ENCODE measurements at regions not wholly inside any gene's neighbourhood (a gene's known extent, or its start where the extent isn't known, plus 50 kb on each side); places are given as distances from the start of the nearest gene placed in this dataset.
A peak's percentile ranks its signal among the peaks of the same experiment; 100 is the strongest.
"Not testable (repeated sequence)": the region's sequence is repeated elsewhere in the genome, so short reads cannot be mapped to it uniquely, and the experiment has no call there.

- peak; percentile 16 for DNase-seq (ENCODE audit: low spot score)
Observed at GRCh38 chr10:106078895-106079576, 1085.5 kb downstream of the SORCS1 start.

- DNase-seq (ENCODE audit: low spot score) = no peak
Observed at GRCh38 chr10:106076496-106076895, 1088.0 kb downstream of the SORCS1 start.

GRCh38 chr10:106053061-106053460, 1111.4 kb downstream of the SORCS1 start:
- no peak for DNase-seq (ENCODE audit: low spot score)

GRCh38 chr10:106044503-106044902, 1120.0 kb downstream of the SORCS1 start:
- no peak for DNase-seq (ENCODE audit: low spot score)

GRCh38 chr10:106043863-106044262, 1120.6 kb downstream of the SORCS1 start:
- peak; percentile 60 for DNase-seq (ENCODE audit: low spot score)

DNA sequence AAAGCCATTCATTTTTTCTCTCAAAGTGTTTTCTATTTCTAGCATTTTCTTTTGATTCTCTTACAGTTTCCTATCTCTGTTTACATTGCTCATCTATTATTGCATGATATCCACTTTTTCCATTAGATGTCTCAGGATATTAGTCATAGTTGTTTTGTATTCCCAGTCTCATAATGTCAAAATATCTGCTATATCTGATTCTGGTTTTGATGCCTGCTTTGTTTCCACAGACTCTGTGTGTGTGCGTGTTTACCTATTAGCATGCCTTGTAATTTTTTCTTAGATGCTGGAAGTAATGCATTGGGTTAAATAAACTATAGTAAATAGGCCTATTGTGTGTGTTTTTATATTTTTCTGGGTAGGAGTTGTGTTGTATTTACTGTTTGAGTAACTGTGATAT, 1126.3 kb downstream of the SORCS1 start:
- no peak for DNase-seq (ENCODE audit: low spot score)

- no peak for DNase-seq (ENCODE audit: low spot score)
Observed at GRCh38 chr10:106033065-106033464, 1131.4 kb downstream of the SORCS1 start.

GRCh38 chr10:106032450-106033002, 1132.0 kb downstream of the SORCS1 start:
- DNase-seq (ENCODE audit: low spot score) = no peak

DNA sequence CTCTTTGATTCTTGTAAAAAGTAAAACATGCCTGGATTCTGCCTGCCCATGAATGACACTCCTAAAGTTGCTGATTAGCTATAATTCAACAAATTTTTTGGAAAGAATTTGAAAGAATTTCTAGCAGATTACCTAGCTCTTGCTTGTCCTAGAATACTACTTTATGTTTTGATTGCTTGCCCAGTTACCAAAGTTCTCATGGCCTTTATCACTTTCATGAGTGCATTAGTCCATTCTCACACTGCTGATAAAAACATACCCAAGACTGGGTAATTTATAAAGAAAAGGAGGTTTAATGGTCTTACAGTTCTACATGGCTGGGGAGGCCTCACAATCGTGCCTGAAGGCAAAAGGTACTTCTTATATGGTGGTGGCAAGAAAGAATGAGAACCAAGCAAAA, 1137.3 kb downstream of the SORCS1 start:
- no peak for DNase-seq (ENCODE audit: low spot score)

- DNase-seq (ENCODE audit: low spot score) = no peak
Observed at GRCh38 chr10:106025208-106025811, 1139.2 kb downstream of the SORCS1 start.

- no peak for DNase-seq (ENCODE audit: low spot score)
Observed at GRCh38 chr10:106023329-106023728, 1141.2 kb downstream of the SORCS1 start.

DNA sequence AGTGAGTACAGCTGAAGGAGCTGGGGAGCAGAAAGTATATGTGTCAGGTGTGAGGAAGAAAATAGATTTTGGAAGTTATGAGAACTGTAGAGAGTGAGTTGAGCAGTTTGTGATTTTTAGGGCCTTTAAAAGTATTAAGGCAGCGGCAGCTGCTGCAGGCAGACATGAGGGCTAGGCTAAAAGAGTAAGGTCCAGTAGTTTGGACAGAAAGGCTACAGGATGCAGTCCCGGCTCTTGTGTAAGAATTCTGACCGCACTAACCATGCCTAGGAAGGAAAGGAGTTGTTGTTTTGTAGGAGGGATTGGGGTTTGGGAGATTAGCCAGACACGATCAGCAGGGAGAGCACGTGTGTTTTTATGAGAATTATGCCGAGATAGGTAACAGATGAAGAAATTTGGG, 1144.9 kb downstream of the SORCS1 start:
- DNase-seq (ENCODE audit: low spot score) = not testable (repeated sequence)

DNA sequence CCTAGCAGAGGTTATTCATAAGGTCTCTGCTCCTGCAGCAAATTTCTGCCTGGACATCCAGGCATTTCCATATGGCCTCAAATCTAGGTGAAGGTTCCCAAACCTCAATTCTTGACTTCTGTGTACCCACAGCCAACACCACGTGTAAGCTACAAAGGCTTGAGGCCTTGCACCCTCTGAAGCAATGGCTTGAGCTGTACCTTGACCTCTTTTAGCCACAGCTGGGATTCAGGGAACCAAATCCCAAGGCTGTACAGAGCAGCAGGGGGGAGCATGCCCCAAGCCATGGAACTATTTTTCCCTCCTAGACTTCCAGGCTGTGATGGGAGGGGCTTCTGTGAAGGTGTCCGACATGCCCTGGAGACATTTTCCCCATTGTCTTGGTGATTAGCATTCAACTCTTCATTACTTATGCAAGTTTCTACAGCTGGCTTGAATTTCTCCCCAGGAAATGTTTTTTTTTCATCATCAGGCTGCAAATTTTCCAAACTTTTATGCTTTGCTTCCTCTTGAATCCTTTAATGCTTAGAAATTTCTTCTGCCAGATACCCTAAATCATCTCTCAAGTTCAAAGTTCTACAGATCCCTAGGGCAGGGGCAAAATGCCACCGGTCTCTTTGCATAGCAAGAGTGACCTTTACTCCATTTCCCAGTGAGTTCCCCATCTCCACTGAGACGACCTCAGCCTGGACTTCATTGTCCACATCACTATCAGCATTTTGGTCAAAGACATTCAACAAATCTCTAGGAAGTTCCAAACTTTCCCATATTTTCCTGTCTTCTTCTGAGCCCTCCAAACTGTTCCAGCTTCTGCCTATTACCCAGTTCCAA, 1148.9 kb downstream of the SORCS1 start:
- DNase-seq (ENCODE audit: low spot score) = not testable (repeated sequence)

DNA sequence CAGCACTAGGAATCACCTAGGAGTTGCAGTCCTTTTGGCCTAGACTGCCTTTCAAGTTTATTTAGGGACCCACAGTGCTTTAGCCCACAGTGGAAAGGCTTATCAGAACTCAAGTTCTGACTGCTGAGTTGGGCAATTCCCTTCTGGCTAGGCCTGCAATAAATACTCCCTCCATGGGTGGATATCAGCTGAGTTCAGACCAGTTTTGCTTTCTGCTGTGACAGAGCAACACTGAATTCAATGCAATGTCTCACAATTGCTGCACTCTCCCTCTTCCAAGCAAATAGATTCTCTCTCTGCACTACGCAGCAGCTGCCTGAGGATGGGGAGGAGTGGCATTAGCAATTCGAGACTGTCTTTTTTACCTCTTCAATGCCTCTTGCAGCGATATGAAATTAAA, 1153.3 kb downstream of the SORCS1 start:
- DNase-seq (ENCODE audit: low spot score) = no peak

DNA sequence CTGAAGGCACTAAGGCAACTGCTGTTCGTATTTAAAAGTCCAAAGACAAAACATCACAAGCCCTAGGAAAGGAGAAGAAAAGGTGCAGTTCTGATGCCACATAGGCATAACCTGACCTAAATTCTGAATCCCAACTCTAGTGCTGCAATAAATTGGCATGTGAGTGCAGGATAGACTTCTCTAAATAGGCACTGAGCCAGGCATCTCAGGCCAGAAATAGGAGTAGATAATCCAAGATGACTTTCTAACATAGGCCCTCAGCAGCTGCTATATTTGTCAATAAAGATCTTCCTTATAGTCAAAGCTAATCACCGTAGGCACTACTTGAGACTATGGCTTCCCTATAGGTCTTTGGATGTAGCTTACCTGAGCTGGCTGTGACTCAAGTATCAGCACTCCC, 1163.8 kb downstream of the SORCS1 start:
- DNase-seq (ENCODE audit: low spot score) = no peak

DNA sequence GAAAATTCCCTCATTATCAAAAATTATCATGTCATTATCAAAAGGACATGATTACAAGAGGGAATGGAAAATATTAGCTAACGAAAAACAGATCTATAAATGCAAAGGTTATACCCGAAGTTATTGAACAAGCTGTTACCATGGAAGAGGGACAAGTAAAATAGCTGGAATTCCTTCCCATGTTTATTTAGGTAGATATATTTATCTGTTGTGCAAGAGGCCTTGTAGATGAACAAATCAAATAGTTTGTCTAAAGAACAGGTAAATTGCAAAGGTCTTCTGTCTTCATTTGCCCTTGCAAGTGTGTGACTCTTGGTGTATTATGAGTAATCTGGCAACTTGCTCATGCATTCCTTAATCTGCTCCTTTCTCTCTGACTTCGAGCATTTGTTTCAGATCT, 1170.9 kb downstream of the SORCS1 start:
- no peak for DNase-seq (ENCODE audit: low spot score)

- DNase-seq (ENCODE audit: low spot score) = no peak
Observed at GRCh38 chr10:105992928-105993327, 1171.6 kb downstream of the SORCS1 start.

DNA sequence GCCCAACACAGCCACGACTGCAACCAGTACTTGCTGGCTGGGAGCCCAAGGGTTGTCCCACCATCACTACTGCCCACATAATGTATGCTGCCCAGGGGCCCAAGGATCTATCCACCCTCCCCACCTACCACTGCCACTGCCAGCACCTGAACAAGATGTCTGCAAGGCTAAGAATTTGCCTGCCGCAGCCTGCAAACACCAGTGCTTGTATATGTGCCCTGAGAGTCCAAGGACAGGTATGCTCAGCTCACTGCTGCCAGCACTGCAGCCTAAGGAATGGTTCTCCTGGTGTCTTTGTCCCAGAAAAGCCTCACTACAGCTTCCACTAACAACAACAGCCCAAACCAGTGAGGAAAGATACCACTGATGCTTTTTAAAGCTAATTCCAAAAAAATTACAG, 1174.0 kb downstream of the SORCS1 start:
- DNase-seq (ENCODE audit: low spot score) = no peak

DNA sequence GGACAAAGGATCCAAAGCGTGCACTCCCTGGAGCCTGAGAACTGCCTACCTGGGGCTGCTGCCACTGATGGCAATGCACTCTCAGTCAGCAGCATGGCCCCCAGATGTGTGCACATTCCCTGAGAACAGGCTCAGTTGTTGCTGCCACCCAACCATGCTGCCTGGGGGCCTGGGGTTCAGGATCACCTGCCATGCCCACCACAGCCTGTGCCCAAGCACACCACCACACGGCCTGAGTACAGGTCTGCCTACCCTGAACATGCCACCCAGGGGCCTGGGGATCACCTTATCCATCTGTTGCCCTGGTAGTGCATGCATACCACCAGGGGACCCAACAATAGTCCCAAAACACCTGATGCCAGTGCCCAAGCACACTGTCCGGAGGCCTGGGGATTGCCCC, 1174.5 kb downstream of the SORCS1 start:
- no peak for DNase-seq (ENCODE audit: low spot score)

DNA sequence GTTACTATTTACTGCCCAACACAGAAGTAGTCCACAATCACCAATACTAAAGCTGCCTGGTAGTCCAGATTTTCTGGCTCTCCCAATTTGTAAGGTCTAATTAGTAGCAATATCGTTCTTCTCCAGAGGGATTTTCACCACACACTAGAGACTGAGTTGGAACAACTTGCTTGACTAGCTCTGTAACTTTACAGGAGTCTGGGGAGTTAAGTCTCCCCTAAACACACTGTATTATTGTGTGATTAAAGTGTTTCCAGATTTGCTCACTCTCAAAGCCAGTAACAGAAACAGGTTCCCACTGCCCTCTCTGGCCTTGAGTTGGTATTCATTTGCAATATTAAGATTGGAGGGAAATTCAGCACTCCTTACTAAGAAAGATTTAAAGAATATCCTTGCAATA, 1175.7 kb downstream of the SORCS1 start:
- no peak for DNase-seq (ENCODE audit: low spot score)

- DNase-seq (ENCODE audit: low spot score) = no peak
Observed at GRCh38 chr10:105986912-105987635, 1177.4 kb downstream of the SORCS1 start.

- DNase-seq (ENCODE audit: low spot score) = no peak
Observed at GRCh38 chr10:105986486-105986885, 1178.0 kb downstream of the SORCS1 start.
